H1 (cell line): ENCODE measurements at regions not wholly inside any gene's neighbourhood (a gene's known extent, or its start where the extent isn't known, plus 50 kb on each side); places are given as distances from the start of the nearest gene placed in this dataset.

ENCODE experiments used
- CTCF ChIA-PET: fragments of 300-600 bp; sonication (Branson Sonifier 250); formaldehyde crosslinking; loops from one replicate; lab custom pipeline; 2021; ENCODE audit not compliant: partially characterized antibody; lab: Charles Lee
- POLR2A ChIA-PET: fragments of 300-600 bp; sonication (Branson Sonifier 250); formaldehyde crosslinking; loops from one replicate; lab custom pipeline; 2021; ENCODE audit warnings: inconsistent platforms; ENCODE audit not compliant: partially characterized antibody; lab: Charles Lee
- DNase-seq, 2 experiments: peaks; one replicate each; pipeline versions ENCODE4 v3.0.0 to v3.0.0-alpha.2; 2010 to 2022; ENCODE audit warnings: low spot score in 2 of 2, low read depth in 1 of 2, mixed read lengths in 1 of 2
- FAIRE-seq: peaks from 2 replicates; lab custom pipeline; 2011; peaks lifted over from hg19 to GRCh38; lab: Jason Lieb, UNC
- H2AFZ ChIP-seq: 2 replicates; pipeline ENCODE4 v1.8.1; 2012; ENCODE audit warnings: low read length, inconsistent platforms
- H2AK5ac ChIP-seq: 2 replicates; pipeline ENCODE4 v1.6.1; 2013; ENCODE audit warnings: low read depth, low read length
- H2BK120ac ChIP-seq: replicated peaks from 2 replicates; pipeline ENCODE3; 2013; ENCODE audit warnings: low read depth, low read length, inconsistent platforms
- H2BK12ac ChIP-seq: 2 replicates; pipeline ENCODE4 v1.6.1; 2013; ENCODE audit warnings: low read depth, low read length
- H2BK15ac ChIP-seq: 2 replicates; pipeline ENCODE4 v1.6.1; 2013; ENCODE audit warnings: low read length
- H2BK20ac ChIP-seq: 2 replicates; pipeline ENCODE4 v1.6.1; 2013; ENCODE audit warnings: low read length
- H2BK5ac ChIP-seq: 2 replicates; pipeline ENCODE4 v1.6.1; 2013; ENCODE audit warnings: low read depth, low read length
- H3K14ac ChIP-seq: 2 replicates; pipeline ENCODE4 v1.6.1; 2013; ENCODE audit warnings: inconsistent platforms; ENCODE audit not compliant: insufficient read length
- H3K18ac ChIP-seq: 2 replicates; pipeline ENCODE4 v1.6.1; 2013; ENCODE audit warnings: low read length; ENCODE audit errors: extremely low read depth
- H3K23ac ChIP-seq: 2 replicates; pipeline ENCODE4 v1.6.1; 2013; ENCODE audit warnings: inconsistent platforms; ENCODE audit not compliant: insufficient read length
- H3K23me2 ChIP-seq: 2 replicates; pipeline ENCODE4 v1.6.1; 2013; ENCODE audit warnings: low read depth, low read length
- H3K27ac ChIP-seq: 2 replicates; pipeline ENCODE4 v1.6.1; 2011; ENCODE audit warnings: low read depth, low read length, inconsistent platforms
- H3K27me3 ChIP-seq, 4 experiments: replicated peaks in 1 of 4; 1 replicate in 1 of 4; 2 replicates in 3 of 4; pipeline versions ENCODE4 v1.6.1 to v1.8.1; 2011 to 2013; ENCODE audit warnings: low read length in 3 of 4, mild to moderate bottlenecking in 3 of 4, inconsistent platforms in 2 of 4, mixed read lengths in 2 of 4, moderate library complexity in 1 of 4; ENCODE audit not compliant: control insufficient read depth in 3 of 4, insufficient read depth in 3 of 4; ENCODE audit errors: extremely low read depth in 1 of 4
- H3K36me3 ChIP-seq, 4 experiments: 2 replicates each; pipeline versions ENCODE4 v1.6.1 to v1.8.1; 2011 to 2013; ENCODE audit warnings: mild to moderate bottlenecking in 4 of 4, low read length in 3 of 4, moderate library complexity in 2 of 4, control low read depth in 1 of 4, inconsistent platforms in 1 of 4; ENCODE audit not compliant: insufficient read depth in 4 of 4, control insufficient read depth in 2 of 4
- H3K4ac ChIP-seq: replicated peaks from 2 replicates; pipeline ENCODE3; 2013; ENCODE audit warnings: low read length, low read depth, mixed read lengths, inconsistent platforms; ENCODE audit not compliant: insufficient read length
- H3K4me1 ChIP-seq, 4 experiments: replicated peaks in 1 of 4; 1 replicate in 1 of 4; 2 replicates in 3 of 4; pipeline versions ENCODE4 v1.6.1 to v1.8.1; 2011 to 2013; ENCODE audit warnings: low read length in 3 of 4, inconsistent platforms in 2 of 4, mixed read lengths in 1 of 4; ENCODE audit not compliant: insufficient read depth in 4 of 4, control insufficient read depth in 3 of 4
- H3K4me2 ChIP-seq, 2 experiments: 2 replicates each; pipeline versions ENCODE4 v1.6.1 to v1.8.1; 2011 to 2013; ENCODE audit warnings: low read depth in 2 of 2, low read length in 2 of 2, control low read depth in 1 of 2, inconsistent platforms in 1 of 2, mild to moderate bottlenecking in 1 of 2; ENCODE audit not compliant: insufficient read depth in 1 of 2
- H3K4me3 ChIP-seq, 4 experiments: fragments of 200-600, 300-600 bp in 1 of 4; sonication (generic), shearing (Covaris generic), sonication (Bioruptor Twin) in 1 of 4; 2 replicates each; pipeline versions ENCODE4 v1.5.1 to v1.8.1; 2011 to 2016; ENCODE audit warnings: low read length in 4 of 4, low read depth in 3 of 4, control low read depth in 2 of 4, inconsistent platforms in 2 of 4, mild to moderate bottlenecking in 2 of 4, mixed read lengths in 1 of 4, moderate library complexity in 1 of 4; ENCODE audit not compliant: insufficient read depth in 2 of 4; ENCODE audit errors: extremely low read depth in 1 of 4
- H3K56ac ChIP-seq: replicated peaks from 2 replicates; pipeline ENCODE3; 2013; ENCODE audit warnings: low read depth, mild to moderate bottlenecking, mixed read lengths, low read length, inconsistent platforms; ENCODE audit not compliant: insufficient read length
- H3K79me1 ChIP-seq: 2 replicates; pipeline ENCODE4 v1.6.1; 2013; ENCODE audit warnings: low read depth, low read length, control low read depth
- H3K79me2 ChIP-seq, 2 experiments: 2 replicates each; pipeline versions ENCODE4 v1.6.1 to v1.8.1; 2012 to 2013; ENCODE audit warnings: low read length in 2 of 2, mild to moderate bottlenecking in 2 of 2, inconsistent platforms in 1 of 2; ENCODE audit not compliant: insufficient read depth in 2 of 2, control insufficient read depth in 1 of 2
- H3K9ac ChIP-seq, 4 experiments: replicated peaks in 1 of 4; 1 replicate in 1 of 4; 2 replicates in 3 of 4; pipeline versions ENCODE4 v1.6.1 to v1.8.1; 2011 to 2013; ENCODE audit warnings: low read depth in 3 of 4, low read length in 3 of 4, control low read depth in 2 of 4, mild to moderate bottlenecking in 2 of 4, moderate library complexity in 2 of 4, inconsistent platforms in 1 of 4; ENCODE audit errors: extremely low read depth in 1 of 4
- H3K9me3 ChIP-seq, 2 experiments: 2 replicates each; pipeline versions ENCODE4 v1.6.1 to v1.8.1; 2012 to 2013; ENCODE audit warnings: mild to moderate bottlenecking in 2 of 2, moderate library complexity in 2 of 2, control low read depth in 1 of 2, inconsistent platforms in 1 of 2, low read depth in 1 of 2, low read length in 1 of 2, mixed read lengths in 1 of 2; ENCODE audit not compliant: insufficient read depth in 2 of 2
- H4K20me1 ChIP-seq, 2 experiments: replicated peaks in 1 of 2; 2 replicates each; pipeline versions ENCODE3 to v1.8.1; 2011 to 2013; ENCODE audit warnings: inconsistent platforms in 2 of 2, low read length in 2 of 2, mild to moderate bottlenecking in 1 of 2; ENCODE audit not compliant: insufficient read depth in 2 of 2, control insufficient read depth in 1 of 2
- H4K5ac ChIP-seq: 2 replicates; pipeline ENCODE4 v1.6.1; 2013; ENCODE audit warnings: low read length, low read depth, mixed read lengths, inconsistent platforms; ENCODE audit not compliant: insufficient read length
- H4K8ac ChIP-seq: 2 replicates; pipeline ENCODE4 v1.8.0; 2013; ENCODE audit warnings: mild to moderate bottlenecking, moderate library complexity, low read length, inconsistent platforms; ENCODE audit not compliant: insufficient read depth; ENCODE audit errors: extremely low read depth
- H4K91ac ChIP-seq: replicated peaks from 2 replicates; pipeline ENCODE3; 2013; ENCODE audit warnings: low read length, mixed read lengths, inconsistent platforms; ENCODE audit not compliant: insufficient read length
- CBX5 ChIP-seq: fragments of 300-800, 300-1000 bp; sonication (generic); IDR thresholded peaks from 2 replicates; pipeline ENCODE4 v1.7.1; 2016; ENCODE audit warnings: antibody characterized with exemption, low read length, low read depth
- EZH2 ChIP-seq: fragments of 200-600 bp; sonication (generic); IDR thresholded peaks from 2 replicates; pipeline ENCODE4 v1.7.1; 2012; ENCODE audit warnings: low read depth, mild to moderate bottlenecking, moderate library complexity, low read length, inconsistent platforms; ENCODE audit not compliant: severe bottlenecking
- RXRA ChIP-seq: IDR thresholded peaks from 2 replicates; pipeline ENCODE4 v1.6.1; 2011; ENCODE audit warnings: low read depth, mild to moderate bottlenecking, low read length, moderate library complexity; ENCODE audit not compliant: insufficient read depth
- WGBS, 2 experiments: shearing (Covaris generic) in 1 of 2; methylation state at CpG; one replicate each; pipeline versions ENCODE4 v1.1.6 to v1.1.7; 2013 to 2015; ENCODE audit warnings: low lambda C conversion rate in 2 of 2, mixed read lengths in 2 of 2, inconsistent platforms in 1 of 2, low coverage in 1 of 2, missing lambda C conversion rate in 1 of 2; ENCODE audit not compliant: insufficient replicate concordance in 2 of 2, insufficient coverage in 1 of 2, insufficient read length in 1 of 2; ENCODE audit errors: extremely low coverage in 1 of 2, missing lambda C conversion rate in 1 of 2; 5-methylcytosine and 5-hydroxymethylcytosine counted together
- TF ChIP-seq, protein P1 (sequence below): IDR thresholded peaks from 2 replicates; pipeline ENCODE4 v1.6.1; 2012; ENCODE audit warnings: inconsistent platforms

- Histone ChIP-seq H3K4me1 (no peaks in the 10 kb centered on the region), H4K20me1 (no peaks in the 10 kb centered on the region), H2BK15ac (no peak overlapping the region), H2BK20ac (no peak overlapping the region), H3K4me3 (no peak overlapping the region), H3K9ac (no peak overlapping the region), H3K36me3 (no peaks in the 10 kb centered on the region), H3K9me3 (no peaks in the 10 kb centered on the region), H3K4ac (no peak overlapping the region), H4K91ac (no peak overlapping the region), H3K23me2 (no peaks in the 10 kb centered on the region), H3K18ac (no peak overlapping the region), H3K79me2 (no peaks in the 10 kb centered on the region), H2BK120ac (no peak overlapping the region), H3K27me3 (no peaks in the 10 kb centered on the region), H2AK5ac (no peak overlapping the region), H3K14ac (no peak overlapping the region), H3K79me1 (no peaks in the 10 kb centered on the region), H3K56ac (no peak overlapping the region), H3K23ac (no peak overlapping the region), H2BK5ac (no peak overlapping the region), H2BK12ac (no peak overlapping the region), H4K8ac (no peak overlapping the region), H4K5ac (no peak overlapping the region), H2AFZ (no peak overlapping the region), H3K4me2 (no peak overlapping the region), H3K27ac (no peak overlapping the region)
- no peak for DNase-seq
- ChIA-PET CTCF (no interaction called here), POLR2A (no interaction called here)
- WGBS, 2 experiments: 86% methylated on average over 1 of the region's 1 CpG; no CpG with 5 or more reads in 1 of the 2 experiments
- TF ChIP-seq CBX5: no peak
- TF ChIP-seq, protein P1, sequence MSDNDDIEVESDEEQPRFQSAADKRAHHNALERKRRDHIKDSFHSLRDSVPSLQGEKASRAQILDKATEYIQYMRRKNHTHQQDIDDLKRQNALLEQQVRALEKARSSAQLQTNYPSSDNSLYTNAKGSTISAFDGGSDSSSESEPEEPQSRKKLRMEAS: no peak
- TF ChIP-seq RXRA: no peak
- TF ChIP-seq EZH2: no peak
- FAIRE-seq: no peak
Observed at GRCh38 chr11:25779033-25779432, 552.9 kb upstream of the ANO3 start.
